ENCODE measurements at regions not wholly inside any gene's neighbourhood (a gene's known extent, or its start where the extent isn't known, plus 50 kb on each side); places are given as distances from the start of the nearest gene placed in this dataset.
"Not testable (repeated sequence)": the region's sequence is repeated elsewhere in the genome, so short reads cannot be mapped to it uniquely, and the experiment has no call there.

GRCh38 chr2:126228531-126228930 lies 427.4 kb upstream of the GYPC start:
- no peak for DNase-seq (ENCODE audit: low read depth)

- DNase-seq (ENCODE audit: low read depth), result no peak
Measured at GRCh38 chr2:126238251-126238650, 417.7 kb upstream of the GYPC start.

DNA sequence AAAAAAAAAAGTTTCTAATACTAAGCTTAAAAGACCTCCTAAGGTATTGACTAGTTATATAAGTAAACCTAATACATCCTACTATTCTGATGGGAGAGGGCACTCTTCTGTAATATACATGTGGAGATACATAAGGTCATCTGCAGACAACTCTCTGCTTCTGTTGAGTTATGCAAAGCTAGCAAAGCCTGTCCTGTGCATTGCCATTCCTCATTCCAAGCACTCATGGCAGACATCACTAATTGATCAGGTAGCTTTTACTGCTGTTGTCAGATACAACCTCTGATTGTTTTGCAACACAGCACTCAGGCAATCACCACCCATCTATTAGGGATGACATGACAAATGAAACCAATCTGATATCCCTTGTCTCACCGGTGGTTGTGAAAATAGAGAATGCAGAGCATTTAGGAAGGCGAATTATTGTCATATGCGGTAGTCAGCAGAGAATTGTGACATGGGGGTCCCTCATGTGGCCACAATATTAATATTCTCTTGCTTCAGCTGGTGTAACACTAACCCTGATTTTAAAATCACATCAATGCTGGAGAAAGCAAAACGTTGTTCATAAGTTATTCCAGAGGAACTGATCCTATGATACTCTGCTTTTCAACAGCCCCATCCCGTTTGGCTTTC lies 416.5 kb upstream of the GYPC start:
- DNase-seq (ENCODE audit: low read depth), result no peak

GRCh38 chr2:126241001-126241400 lies 415.0 kb upstream of the GYPC start:
- DNase-seq (ENCODE audit: low read depth), result no peak

- DNase-seq (ENCODE audit: low read depth), result no peak
Measured at GRCh38 chr2:126241411-126241810, 414.5 kb upstream of the GYPC start.

GRCh38 chr2:126244937-126245336 lies 411.0 kb upstream of the GYPC start:
- peak; percentile 8 for DNase-seq (ENCODE audit: low read depth)

GRCh38 chr2:126253669-126254068 lies 402.3 kb upstream of the GYPC start:
- DNase-seq (ENCODE audit: low read depth), result no peak

GRCh38 chr2:126264625-126265024 lies 391.3 kb upstream of the GYPC start:
- DNase-seq (ENCODE audit: low read depth), result no peak

- DNase-seq (ENCODE audit: low read depth), result no peak
Measured at GRCh38 chr2:126269911-126270310, 386.0 kb upstream of the GYPC start.

- DNase-seq (ENCODE audit: low read depth), result no peak
Measured at GRCh38 chr2:126270587-126270986, 385.4 kb upstream of the GYPC start.

DNA sequence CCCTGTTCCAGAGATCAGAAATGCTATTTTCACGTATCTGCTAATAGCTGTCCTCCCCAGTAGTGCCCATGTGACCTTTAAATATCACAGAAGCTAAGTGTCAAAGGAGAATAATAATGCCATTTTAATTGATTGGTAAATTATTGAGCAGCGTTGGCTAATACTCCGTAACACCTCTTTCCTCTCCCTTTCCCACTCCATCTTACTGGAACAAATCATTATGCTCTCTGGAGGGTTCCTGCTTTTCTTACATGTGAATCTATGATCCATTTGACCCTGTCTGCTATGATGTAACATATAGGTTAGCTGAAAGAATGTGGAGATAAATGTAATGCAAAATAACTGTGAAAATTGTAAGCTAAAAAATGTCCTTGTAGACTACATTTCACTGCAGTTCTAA lies 383.6 kb upstream of the GYPC start:
- no peak for DNase-seq (ENCODE audit: low read depth)

- no peak for DNase-seq (ENCODE audit: low read depth)
Measured at GRCh38 chr2:126275098-126275497, 380.9 kb upstream of the GYPC start.

DNA sequence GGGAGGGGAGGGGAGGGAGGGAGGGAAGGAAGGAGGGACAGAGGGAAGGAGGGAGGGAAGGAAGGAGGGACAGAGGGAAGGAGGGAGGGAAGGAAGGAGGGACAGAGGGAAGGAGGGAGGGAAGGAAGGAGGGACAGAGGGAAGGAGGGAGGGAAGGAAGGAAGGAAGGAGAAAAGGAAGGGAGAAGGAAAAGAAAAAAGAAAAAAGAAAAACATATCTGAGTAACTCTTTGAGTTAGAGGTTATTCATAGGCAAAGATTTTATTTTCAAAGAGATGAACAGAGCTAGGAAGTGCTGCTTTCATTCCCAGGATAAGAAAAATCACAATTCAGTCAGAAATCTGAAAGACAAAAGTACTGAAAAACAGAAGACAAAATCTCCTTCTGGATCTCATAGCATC lies 379.7 kb upstream of the GYPC start:
- not testable (repeated sequence) for DNase-seq (ENCODE audit: low read depth)

- no peak for DNase-seq (ENCODE audit: low read depth)
Measured at GRCh38 chr2:126288362-126288761, 367.6 kb upstream of the GYPC start.

GRCh38 chr2:126293962-126294361 lies 362.0 kb upstream of the GYPC start:
- not testable (repeated sequence) for DNase-seq (ENCODE audit: low read depth)

- DNase-seq (ENCODE audit: low read depth), result no peak
Measured at GRCh38 chr2:126299469-126299976, 356.4 kb upstream of the GYPC start.

- DNase-seq (ENCODE audit: low read depth), result no peak
Measured at GRCh38 chr2:126300348-126300747, 355.6 kb upstream of the GYPC start.

- no peak for DNase-seq (ENCODE audit: low read depth)
Measured at GRCh38 chr2:126302043-126302442, 353.9 kb upstream of the GYPC start.

DNA sequence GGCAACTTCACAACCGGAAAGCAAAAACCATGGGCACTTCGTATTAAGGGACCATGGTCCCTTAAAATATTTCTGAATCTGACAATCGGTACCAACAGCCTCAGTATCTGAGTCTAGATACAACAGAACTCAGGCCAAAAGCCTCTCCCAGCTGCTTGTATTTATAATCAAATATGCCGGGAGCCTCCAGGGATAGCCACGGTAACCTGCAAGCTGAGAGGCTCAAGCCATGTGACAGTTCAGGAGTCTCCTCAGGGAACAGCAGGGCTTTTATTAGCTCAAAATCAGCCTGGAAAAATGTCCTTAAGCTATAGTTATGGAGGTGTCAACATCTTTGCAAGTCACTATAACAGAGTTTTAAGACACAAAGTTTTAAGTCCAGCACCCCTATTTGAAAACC lies 352.8 kb upstream of the GYPC start:
- no peak for DNase-seq (ENCODE audit: low read depth)

- no peak for DNase-seq (ENCODE audit: low read depth)
Measured at GRCh38 chr2:126304154-126304553, 351.8 kb upstream of the GYPC start.

GRCh38 chr2:126306539-126306938 lies 349.4 kb upstream of the GYPC start:
- DNase-seq (ENCODE audit: low read depth), result no peak

- DNase-seq (ENCODE audit: low read depth), result no peak
Measured at GRCh38 chr2:126307740-126308139, 348.2 kb upstream of the GYPC start.

DNA sequence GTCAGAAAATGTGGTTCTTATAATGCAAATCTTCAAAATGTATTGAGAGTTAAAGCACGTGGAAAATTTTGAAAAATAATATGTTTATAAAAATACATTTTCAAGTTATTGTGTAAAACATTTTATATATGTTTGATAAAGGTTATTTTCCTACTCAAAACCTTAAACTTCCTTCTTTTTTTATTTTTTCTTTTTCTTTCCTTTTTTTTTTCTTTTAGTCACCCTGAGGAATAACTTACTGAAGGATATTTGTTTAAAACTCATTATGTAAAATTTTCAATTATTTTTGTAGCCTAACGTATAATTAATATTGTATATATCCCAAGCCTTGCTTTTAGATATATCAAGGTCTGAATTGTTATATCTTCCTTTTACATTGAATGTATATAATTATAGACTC lies 346.8 kb upstream of the GYPC start:
- no peak for DNase-seq (ENCODE audit: low read depth)

- no peak for DNase-seq (ENCODE audit: low read depth)
Measured at GRCh38 chr2:126312579-126312978, 343.4 kb upstream of the GYPC start.
